Ectodermal cell (in vitro differentiated cells): ENCODE measurements at regions not wholly inside any gene's neighbourhood (a gene's known extent, or its start where the extent isn't known, plus 50 kb on each side); places are given as distances from the start of the nearest gene placed in this dataset.

Experiments
- H3K27ac ChIP-seq: 2 replicates; pipeline ENCODE4 v1.7.0; 2013; ENCODE audit warnings: mild to moderate bottlenecking, low read depth, low read length; ENCODE audit not compliant: insufficient read depth, poor library complexity, severe bottlenecking
- H3K27me3 ChIP-seq: 2 replicates; pipeline ENCODE4 v1.7.0; 2013; ENCODE audit warnings: mild to moderate bottlenecking, low read length; ENCODE audit not compliant: insufficient read depth, control insufficient read depth, poor library complexity, severe bottlenecking
- H3K36me3 ChIP-seq: one replicate; pipeline ENCODE4 v1.7.0; 2013; ENCODE audit warnings: low read length; ENCODE audit not compliant: control insufficient read depth, insufficient read depth
- H3K4me1 ChIP-seq: one replicate; pipeline ENCODE4 v1.7.0; 2013; ENCODE audit warnings: low read length; ENCODE audit not compliant: control insufficient read depth, insufficient read depth
- H3K4me3 ChIP-seq: 2 replicates; pipeline ENCODE4 v1.7.0; 2013; ENCODE audit warnings: low read depth, low read length, control low read depth; ENCODE audit not compliant: insufficient read depth
- H3K9me3 ChIP-seq: 2 replicates; pipeline ENCODE4 v1.7.0; 2013; ENCODE audit warnings: mild to moderate bottlenecking, low read length, moderate library complexity; ENCODE audit not compliant: control insufficient read depth
- WGBS, 2 experiments: methylation state at CpG; one replicate each; pipeline ENCODE4 v1.1.7; 2013; ENCODE audit warnings: missing lambda C conversion rate in 2 of 2; 5-methylcytosine and 5-hydroxymethylcytosine counted together

DNA sequence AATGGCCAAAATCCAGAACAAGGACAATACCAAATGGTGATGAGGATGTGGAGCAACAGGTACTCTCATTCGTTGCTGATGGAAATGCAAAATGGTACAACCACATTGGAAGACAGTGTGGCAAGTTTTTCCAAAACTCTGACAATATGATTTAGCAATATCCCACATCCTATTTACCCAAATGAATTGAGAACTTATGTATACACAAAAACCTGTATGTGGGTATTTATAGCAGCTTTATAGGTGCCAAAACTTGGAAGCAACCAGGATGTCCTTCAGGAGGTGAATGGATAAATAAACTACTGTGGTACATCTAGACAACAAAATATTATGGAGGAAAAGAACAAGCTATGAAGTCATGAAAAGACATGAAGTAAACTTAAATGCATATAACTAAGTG is 156.5 kb downstream of the TFAP2A start:
- no peaks in the 10 kb centered on the region for H3K27me3 ChIP-seq
- no peak overlapping the region for H3K4me3 ChIP-seq
- WGBS, 2 experiments, result 82 to 83% methylated on average over 1 of the region's 1 CpG
- no peaks in the 10 kb centered on the region for H3K36me3 ChIP-seq
- no peaks in the 10 kb centered on the region for H3K9me3 ChIP-seq
- H3K27ac ChIP-seq, result no peak overlapping the region
- no peaks in the 10 kb centered on the region for H3K4me1 ChIP-seq

DNA sequence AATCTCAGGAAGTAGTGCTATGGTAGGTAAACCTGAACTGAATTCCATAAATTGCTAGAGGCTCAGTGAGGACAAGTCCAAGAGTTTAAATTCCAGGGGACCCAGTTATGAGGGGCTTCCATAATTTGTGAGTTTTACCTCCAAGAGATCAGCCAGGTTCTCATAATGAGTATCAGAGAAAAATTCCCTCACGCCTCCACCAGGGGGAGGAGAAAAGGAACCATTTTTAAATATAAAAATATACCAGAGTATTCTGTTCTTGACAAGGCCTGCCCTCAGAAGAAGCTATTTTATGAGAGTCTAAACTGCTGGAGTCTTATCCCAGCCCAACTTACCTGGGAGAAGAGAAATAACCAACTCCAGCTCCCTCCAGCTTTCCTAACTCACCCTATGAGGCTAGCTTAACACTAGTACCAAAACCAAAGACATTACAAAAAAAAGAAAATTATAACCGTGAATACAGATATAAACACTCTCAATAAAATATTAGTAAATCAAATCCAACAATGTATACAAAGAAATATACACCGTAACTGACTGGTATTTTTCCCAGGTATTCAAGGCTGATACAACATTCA is 158.7 kb downstream of the TFAP2A start:
- H3K27ac ChIP-seq, result no peak overlapping the region
- H3K4me3 ChIP-seq, result no peak overlapping the region
- no peaks in the 10 kb centered on the region for H3K27me3 ChIP-seq
- H3K4me1 ChIP-seq, result no peaks in the 10 kb centered on the region
- H3K9me3 ChIP-seq, result no peaks in the 10 kb centered on the region
- WGBS, 2 experiments, result 86 to 92% methylated on average over 2 to 3 of the region's 3 CpGs
- H3K36me3 ChIP-seq, result no peaks in the 10 kb centered on the region

DNA sequence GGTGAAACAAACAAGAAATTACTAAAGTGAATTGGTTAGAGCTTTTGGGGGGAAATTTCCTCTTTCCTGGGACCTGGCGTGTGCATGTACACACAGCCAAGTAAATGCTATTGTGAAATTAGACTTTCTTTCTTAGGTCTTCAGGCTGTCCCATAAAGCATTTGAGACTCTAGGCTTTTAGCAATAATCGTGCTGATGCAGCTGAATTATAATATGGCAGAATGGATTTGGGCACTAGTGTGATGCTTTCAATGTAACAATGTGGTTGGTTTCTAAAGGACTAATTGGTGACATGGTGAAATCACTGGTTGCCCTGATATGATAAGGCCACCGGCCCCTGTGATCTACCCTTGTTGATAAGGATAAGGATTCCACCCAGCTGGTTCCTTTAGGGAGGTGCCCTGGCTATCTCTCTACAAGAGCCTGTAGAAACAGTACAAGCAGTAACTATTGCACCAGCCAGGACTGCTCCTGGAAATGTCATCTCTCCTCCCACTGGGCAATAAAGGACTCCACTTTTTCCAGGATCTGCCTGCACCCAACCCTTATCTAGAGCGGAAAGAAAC is 164.1 kb downstream of the TFAP2A start:
- 94% methylated on average over 4 of the region's 4 CpGs for WGBS, 2 experiments
- Histone ChIP-seq H3K36me3 (no peaks in the 10 kb centered on the region), H3K4me1 (no peaks in the 10 kb centered on the region), H3K4me3 (no peak overlapping the region), H3K27me3 (no peaks in the 10 kb centered on the region), H3K9me3 (no peaks in the 10 kb centered on the region), H3K27ac (no peak overlapping the region)

GRCh38 chr6:10248378-10248843 is 166.5 kb downstream of the TFAP2A start:
- 64 to 66% methylated on average over 7 of the region's 7 CpGs for WGBS, 2 experiments
- Histone ChIP-seq H3K9me3 (no peaks in the 10 kb centered on the region), H3K36me3 (no peaks in the 10 kb centered on the region), H3K27ac (no peak overlapping the region), H3K27me3 (no peaks in the 10 kb centered on the region), H3K4me3 (no peak overlapping the region), H3K4me1 (no peaks in the 10 kb centered on the region)

DNA sequence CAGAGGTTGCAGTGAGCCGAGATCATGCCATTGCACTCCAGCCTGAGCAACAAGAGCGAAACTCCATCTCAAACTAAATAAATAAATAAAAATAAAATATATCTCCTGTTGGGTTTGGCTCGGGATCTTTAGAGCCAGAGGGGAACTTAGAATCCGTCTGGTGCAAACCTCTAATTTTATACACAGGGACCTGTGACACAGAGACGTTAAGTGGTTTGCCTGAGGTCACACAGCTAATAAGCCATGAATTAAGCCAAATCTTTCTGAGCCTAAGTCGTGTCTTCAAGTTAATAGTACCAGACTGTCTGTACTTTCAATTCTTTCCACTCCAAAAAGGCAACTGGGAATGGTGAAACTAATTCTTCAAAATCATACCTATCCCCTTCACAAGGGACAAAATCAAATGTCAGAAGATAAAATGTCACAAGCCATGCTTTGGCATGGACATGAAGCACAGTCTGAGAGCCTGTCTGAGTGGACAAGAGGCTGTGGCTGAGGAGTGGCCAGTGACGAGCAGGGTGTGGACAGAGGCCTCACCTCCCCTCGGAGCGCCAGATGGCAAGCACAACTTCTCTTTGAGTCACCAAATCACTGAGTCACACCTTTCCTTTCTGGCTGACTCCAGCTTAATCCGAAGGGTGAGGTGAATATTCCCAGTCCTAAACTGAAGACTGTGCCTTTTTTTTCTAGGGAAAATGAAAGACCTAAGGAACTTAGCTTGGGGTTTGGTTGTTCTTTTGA is 177.4 kb downstream of the TFAP2A start:
- Histone ChIP-seq H3K27ac (no peak overlapping the region), H3K9me3 (no peaks in the 10 kb centered on the region), H3K4me3 (no peak overlapping the region), H3K36me3 (no peaks in the 10 kb centered on the region), H3K27me3 (no peaks in the 10 kb centered on the region), H3K4me1 (no peaks in the 10 kb centered on the region)
- WGBS, 2 experiments, result 89 to 92% methylated on average over 9 of the region's 10 CpGs

- no peak overlapping the region for H3K27ac ChIP-seq
- no peaks in the 10 kb centered on the region for H3K36me3 ChIP-seq
- H3K4me3 ChIP-seq, result no peak overlapping the region
- H3K9me3 ChIP-seq, result no peaks in the 10 kb centered on the region
- no peaks in the 10 kb centered on the region for H3K4me1 ChIP-seq
- no peaks in the 10 kb centered on the region for H3K27me3 ChIP-seq
- 84 to 96% methylated on average over 2 to 4 of the region's 4 CpGs for WGBS, 2 experiments
These were observed 179.5 kb downstream of the TFAP2A start for GRCh38 chr6:10235344-10235743.

- Histone ChIP-seq H3K4me1 (no peaks in the 10 kb centered on the region), H3K9me3 (no peaks in the 10 kb centered on the region), H3K4me3 (no peak overlapping the region), H3K36me3 (no peaks in the 10 kb centered on the region), H3K27me3 (no peaks in the 10 kb centered on the region), H3K27ac (no peak overlapping the region)
These were observed 184.3 kb downstream of the TFAP2A start for GRCh38 chr6:10230531-10230930.

- no peak overlapping the region for H3K4me3 ChIP-seq
- H3K36me3 ChIP-seq, result no peaks in the 10 kb centered on the region
- no peak overlapping the region for H3K27ac ChIP-seq
- no peaks in the 10 kb centered on the region for H3K9me3 ChIP-seq
- H3K4me1 ChIP-seq, result peaks cover 2% of the 10 kb centered on the region
- no peaks in the 10 kb centered on the region for H3K27me3 ChIP-seq
- 85 to 93% methylated on average over 4 of the region's 4 CpGs for WGBS, 2 experiments
These were observed 191.0 kb downstream of the TFAP2A start for GRCh38 chr6:10223841-10224240.

GRCh38 chr6:10221178-10221577 is 193.7 kb downstream of the TFAP2A start:
- no peaks in the 10 kb centered on the region for H3K27me3 ChIP-seq
- H3K36me3 ChIP-seq, result no peaks in the 10 kb centered on the region
- H3K4me3 ChIP-seq, result no peak overlapping the region
- H3K4me1 ChIP-seq, result peaks cover 2% of the 10 kb centered on the region
- no peaks in the 10 kb centered on the region for H3K9me3 ChIP-seq
- no peak overlapping the region for H3K27ac ChIP-seq
- WGBS, 2 experiments, result 94 to 97% methylated on average over 5 of the region's 5 CpGs

- peaks cover 2% of the 10 kb centered on the region for H3K4me1 ChIP-seq
- no peak overlapping the region for H3K4me3 ChIP-seq
- no peak overlapping the region for H3K27ac ChIP-seq
- 95% methylated on average over 1 to 2 of the region's 2 CpGs for WGBS, 2 experiments
- H3K9me3 ChIP-seq, result no peaks in the 10 kb centered on the region
- H3K36me3 ChIP-seq, result no peaks in the 10 kb centered on the region
- H3K27me3 ChIP-seq, result no peaks in the 10 kb centered on the region
These were observed 195.4 kb downstream of the TFAP2A start for GRCh38 chr6:10219510-10219909.
